ENCODE measurements at regions not wholly inside any gene's neighbourhood (a gene's known extent, or its start where the extent isn't known, plus 50 kb on each side); places are given as distances from the start of the nearest gene placed in this dataset.

- no peak for TF ChIP-seq CTCF (IDR thresholded peaks at IDR 0.05; ENCODE audit: low read depth, low read length)
- no peak for TF ChIP-seq POLR2A (IDR thresholded peaks at IDR 0.05; ENCODE audit: extremely low read depth, insufficient read length)
Observed at GRCh38 chr3:159246385-159246784, 444.5 kb downstream of the MFSD1 start.

Measured in NB4 (cell line).